NCI-H1048 (cell line): ENCODE measurements at regions not wholly inside any gene's neighbourhood (a gene's known extent, or its start where the extent isn't known, plus 50 kb on each side); places are given as distances from the start of the nearest gene placed in this dataset.

Source experiments
- DNase-seq: peaks from one replicate; lab custom pipeline; 2025; lab: John Stamatoyannopoulos, UW

- no peak for DNase-seq
These were observed 56.6 kb upstream of the SCOC start for GRCh38 chr4:140316799-140317198.

GRCh38 chr4:140315970-140316369 is 57.5 kb upstream of the SCOC start:
- no peak for DNase-seq

DNA sequence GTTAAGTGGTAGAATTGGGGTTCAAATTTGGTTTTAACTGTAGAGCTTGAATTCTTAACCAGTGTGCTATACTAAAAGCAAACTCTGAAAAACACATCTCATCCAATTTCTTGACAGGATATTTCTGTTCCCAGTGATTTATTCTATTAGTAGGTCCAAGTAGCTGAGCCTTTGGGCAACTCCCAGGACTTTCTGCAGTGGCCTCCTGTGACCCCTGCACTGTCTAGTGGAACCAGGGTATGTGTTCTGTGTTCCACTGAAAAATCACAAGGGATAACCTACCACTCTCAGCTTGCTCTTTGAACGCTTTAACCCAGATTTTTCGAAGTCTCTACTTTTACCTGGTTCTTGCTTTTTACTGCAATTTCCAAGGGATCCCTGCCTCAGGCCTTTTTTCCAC is 58.0 kb upstream of the SCOC start:
- no peak for DNase-seq

DNA sequence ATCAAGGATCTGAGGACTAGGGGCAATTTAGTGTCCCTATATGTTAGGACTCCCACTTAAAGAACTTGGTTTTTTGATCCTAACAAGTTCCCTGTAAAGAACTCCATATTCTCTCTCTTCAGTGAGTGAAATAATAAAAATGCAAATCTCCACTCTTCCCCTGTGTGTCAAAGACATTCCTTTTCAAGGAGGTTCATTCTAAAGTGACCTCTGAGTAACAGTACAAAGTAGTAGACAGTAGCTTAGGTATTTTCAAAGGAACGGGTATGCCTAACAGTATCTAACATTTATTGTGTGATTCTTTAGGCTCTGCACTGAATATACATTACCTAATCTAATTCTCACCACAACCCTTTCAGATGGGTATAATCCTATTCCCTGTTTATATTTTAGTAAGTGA is 58.4 kb upstream of the SCOC start:
- DNase-seq: no peak

DNA sequence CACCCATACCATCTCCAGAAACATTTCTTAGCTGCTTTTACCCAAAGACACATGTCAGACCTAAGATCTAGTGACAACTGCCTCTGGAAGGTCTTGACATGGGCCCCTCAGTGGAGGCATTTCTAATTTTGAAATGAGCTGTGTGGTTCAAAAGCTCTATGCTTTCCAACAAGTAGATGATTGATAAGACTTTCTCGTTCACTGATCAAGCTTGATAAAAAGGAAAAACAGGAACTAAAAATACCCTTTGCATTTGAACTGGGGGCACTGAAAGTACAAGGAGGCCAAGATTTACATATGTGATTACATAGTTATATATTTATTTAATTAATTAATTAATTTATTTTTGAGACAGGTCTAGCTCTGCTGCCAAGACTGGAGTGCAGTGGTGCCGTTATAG is 61.3 kb upstream of the SCOC start:
- no peak for DNase-seq

DNA sequence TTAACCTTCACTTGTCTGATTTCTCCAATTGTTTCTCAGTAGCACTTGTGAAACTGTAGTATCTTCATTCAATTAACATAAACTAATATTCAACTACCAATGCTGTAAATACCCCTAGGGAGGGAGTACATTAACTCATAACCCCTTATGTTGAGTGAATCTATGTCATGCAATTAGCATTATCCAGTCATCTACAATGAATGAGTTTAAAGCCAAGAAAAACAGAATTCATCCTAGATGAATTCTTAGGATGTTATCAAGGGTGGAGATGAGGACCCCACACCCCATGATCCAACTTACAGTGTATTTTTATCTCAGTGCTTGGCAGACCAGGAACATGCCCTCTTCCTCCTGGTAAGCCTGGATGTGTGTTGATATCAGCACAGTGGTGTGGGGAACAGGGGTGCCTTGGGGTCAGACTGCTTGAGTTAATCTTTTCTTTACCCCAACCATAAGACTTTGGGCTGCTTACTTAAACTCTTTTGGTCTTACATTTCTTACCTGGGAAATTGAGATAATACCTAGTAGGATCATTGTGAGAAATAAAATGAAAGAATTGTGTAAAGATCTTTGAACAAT is 62.1 kb upstream of the SCOC start:
- no peak for DNase-seq

DNA sequence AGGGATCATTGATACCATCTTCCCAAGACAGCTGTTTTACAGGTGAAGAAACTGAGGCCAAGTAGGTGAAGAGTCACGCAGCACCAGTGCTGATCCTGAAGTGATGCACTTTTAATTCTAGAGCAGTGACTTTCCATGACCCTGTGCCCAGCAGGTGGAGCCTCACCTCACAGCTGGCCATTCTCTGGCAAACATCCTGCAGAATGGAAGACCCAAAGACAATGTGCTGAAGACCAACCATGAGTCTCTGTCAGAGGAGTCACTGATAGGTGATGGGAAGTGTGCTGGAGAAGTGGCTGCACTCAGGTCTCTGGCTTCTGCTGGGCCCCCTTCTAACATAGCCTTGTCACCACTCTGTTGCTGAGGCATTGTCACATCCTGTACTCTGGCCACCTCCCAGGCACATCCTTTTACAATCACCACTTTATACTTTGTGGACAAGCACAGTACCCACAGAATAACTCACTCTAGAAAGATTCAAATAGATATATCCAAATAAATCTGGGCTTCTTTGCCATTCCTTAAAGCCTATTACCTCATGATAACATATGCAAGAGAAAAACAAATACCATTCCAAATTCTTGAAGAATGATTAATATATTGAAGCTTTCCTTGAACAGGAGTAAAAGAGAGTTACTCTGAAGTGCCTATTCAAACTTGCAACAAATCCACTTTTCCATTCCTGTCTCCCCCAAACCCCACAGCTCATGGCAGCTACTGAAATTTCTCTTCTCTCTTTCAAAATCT is 64.1 kb upstream of the SCOC start:
- no peak for DNase-seq

- DNase-seq: no peak
These were observed 64.9 kb upstream of the SCOC start for GRCh38 chr4:140308366-140309123.

DNA sequence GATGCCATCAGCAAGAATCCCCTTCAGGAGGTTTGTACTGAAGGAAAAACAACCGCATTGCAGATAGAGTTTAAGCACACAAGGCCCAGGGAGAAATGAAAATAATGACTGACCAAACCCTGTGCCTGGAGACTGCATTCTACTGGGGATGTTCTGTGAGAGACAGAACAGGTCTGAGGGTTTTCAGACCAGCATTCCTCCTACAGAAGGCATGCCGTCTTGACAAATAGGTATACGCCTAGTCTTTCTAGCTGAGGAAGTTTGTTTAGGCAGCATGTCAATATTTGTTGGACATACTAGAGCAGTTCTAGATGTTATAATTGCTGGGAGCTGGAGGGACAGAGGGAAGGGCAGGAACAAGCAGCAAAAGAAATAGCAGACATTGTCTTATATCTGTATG is 68.4 kb upstream of the SCOC start:
- DNase-seq: no peak

GRCh38 chr4:140304346-140304745 is 69.1 kb upstream of the SCOC start:
- DNase-seq: no peak

DNA sequence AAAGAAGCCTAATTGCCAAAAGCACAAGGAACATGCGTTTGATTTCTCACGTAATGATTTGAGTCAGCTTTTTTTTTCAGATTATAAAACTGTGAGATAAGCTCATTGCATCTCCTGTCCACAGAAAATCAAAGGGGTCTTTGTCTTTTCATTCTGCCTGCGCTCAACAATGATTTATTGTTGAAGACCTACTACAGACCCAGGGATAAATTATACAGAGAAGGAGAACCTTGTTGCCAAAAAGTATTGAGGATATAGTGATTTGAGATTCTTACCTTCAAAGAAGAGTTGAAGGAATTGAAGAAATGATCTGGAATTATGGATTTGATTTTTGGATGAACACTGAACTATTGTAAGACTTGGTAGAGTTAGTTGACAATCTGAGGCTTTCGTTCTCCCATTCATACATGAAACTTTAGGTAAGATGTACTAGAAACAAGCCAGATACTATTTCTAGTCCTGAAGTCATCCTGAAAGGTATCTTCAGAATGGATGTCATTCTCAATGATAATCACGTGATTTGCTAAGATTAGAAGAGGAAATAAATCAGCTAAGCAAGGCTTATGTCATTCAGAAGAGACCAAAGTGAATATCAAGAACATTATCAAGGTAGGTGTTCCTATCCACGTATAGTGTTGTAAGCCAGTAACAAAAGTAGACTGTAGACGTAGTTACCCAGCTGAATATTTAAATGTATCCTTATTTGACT is 71.1 kb upstream of the SCOC start:
- DNase-seq: no peak

GRCh38 chr4:140300271-140300970 is 73.0 kb upstream of the SCOC start:
- DNase-seq: no peak

DNA sequence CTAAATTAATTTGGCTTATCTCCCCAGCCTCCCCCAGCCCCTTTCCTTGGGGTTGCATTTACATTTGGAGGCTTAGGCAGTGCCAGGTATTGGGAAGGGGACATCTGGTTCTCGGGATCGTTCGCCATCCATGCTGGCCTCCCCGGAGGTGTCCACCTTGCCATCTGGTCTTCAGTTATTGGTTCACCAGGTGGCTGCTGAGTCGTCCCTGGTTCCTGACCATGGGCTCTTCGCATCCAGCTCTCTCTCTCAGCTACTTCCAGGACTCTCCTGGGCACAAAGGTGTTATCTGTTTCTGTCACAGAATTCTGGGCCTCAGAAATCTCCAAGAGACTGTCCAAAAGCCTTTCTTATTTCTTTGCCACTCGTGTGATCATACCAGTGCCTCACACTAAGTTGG is 75.4 kb upstream of the SCOC start:
- DNase-seq: no peak

GRCh38 chr4:140297221-140297570 is 76.2 kb upstream of the SCOC start:
- no peak for DNase-seq

DNA sequence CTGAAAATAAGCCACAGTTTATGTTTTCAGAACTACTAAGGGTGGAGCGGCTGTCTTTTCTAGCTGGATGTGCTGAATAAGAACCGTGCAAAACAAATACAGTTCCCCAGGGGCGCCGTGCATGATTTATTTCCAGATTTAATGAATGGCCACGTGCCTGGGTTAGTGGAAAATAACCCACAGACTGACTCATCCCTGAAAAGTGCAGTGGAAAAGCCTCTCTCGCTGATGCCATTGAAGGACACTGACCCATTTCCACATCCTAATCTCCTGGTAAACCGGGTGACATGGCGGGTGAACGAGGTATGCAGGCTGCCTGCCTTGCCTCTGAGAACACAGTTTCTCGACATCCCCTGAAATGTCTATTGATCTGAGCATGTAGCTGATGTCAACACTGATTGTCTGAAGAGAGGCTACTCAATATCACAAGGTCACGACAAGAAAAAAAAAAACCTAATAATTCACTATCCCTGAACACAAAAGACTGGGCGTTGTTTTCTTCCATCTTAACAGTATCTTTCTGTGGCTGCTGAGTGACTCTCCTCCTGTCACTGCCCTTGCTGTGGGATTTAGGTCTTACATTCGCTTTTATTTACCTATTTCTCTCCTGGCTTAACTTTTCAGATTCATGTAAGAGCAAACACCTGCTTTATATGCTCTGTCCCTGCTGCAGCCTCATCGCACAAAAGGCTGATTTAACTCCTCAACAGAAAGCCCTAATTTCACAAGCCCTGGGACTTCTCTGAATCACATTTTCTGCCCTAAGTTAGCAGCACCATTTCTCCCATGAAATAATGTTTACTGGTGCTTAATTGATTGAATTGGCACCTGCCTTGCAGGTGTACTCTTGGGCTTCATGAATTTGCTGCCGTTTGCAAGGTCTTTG is 76.9 kb upstream of the SCOC start:
- DNase-seq: no peak

DNA sequence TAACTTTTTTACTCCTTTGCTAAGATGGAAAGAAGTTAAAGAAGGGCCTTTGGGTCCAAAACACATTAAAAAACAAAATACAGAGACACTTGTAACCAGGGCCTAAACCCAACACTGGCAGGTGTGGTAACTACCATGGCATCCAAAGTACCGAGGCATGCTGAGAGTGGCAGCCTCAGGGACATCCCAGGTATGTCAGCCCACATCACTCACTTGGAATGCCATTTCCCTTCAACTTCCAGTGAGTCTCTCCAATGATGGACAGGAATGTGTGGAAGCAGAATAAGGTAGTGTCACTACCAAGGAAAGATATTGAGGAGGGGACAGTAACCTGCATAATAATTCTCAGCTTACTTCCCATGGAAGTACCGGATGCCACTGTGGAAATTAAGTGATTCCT is 79.5 kb upstream of the SCOC start:
- DNase-seq: no peak

GRCh38 chr4:140291259-140291658 is 82.2 kb upstream of the SCOC start:
- no peak for DNase-seq

GRCh38 chr4:140289486-140289885 is 84.0 kb upstream of the SCOC start:
- no peak for DNase-seq

GRCh38 chr4:140286456-140286855 is 87.0 kb upstream of the SCOC start:
- no peak for DNase-seq

- no peak for DNase-seq
These were observed 89.0 kb upstream of the SCOC start for GRCh38 chr4:140284456-140284855.
